ENCODE measurements at regions not wholly inside any gene's neighbourhood (a gene's known extent, or its start where the extent isn't known, plus 50 kb on each side); places are given as distances from the start of the nearest gene placed in this dataset. TPM values are rescaled to one million over a fixed set of nuclear protein-coding genes. Genes with fewer than 3 reads are reported as not detected.

- no peaks in the 10 kb centered on the region for H3K9me3 ChIP-seq (ENCODE audit: control insufficient read depth, insufficient read depth, low read length)
- H3K9ac ChIP-seq (ENCODE audit: low read depth, low read length) = no peak overlapping the region
- no peak overlapping the region for H3K14ac ChIP-seq (replicated peaks; ENCODE audit: low read depth, low read length)
- H2BK5ac ChIP-seq (ENCODE audit: low read depth, low read length, poor library complexity, severe bottlenecking) = no peak overlapping the region
- no peaks in the 10 kb centered on the region for H3K9me1 ChIP-seq (ENCODE audit: insufficient read depth, low read length)
- H3K23ac ChIP-seq (ENCODE audit: low read depth, low read length) = no peak overlapping the region
- H3K4ac ChIP-seq (ENCODE audit: low read depth, low read length) = no peak overlapping the region
- no peak overlapping the region for H3K4me2 ChIP-seq (ENCODE audit: low read depth, low read length)
- no peaks in the 10 kb centered on the region for H3K27me3 ChIP-seq (ENCODE audit: control insufficient read depth, insufficient read depth, low read length)
- no peak overlapping the region for H3K18ac ChIP-seq (ENCODE audit: low read depth, low read length)
- no peak overlapping the region for H2AFZ ChIP-seq (replicated peaks; ENCODE audit: low read length, poor library complexity)
- H3K4me1 ChIP-seq (ENCODE audit: control insufficient read depth, insufficient read depth, low read length) = no peaks in the 10 kb centered on the region
- H2AK5ac ChIP-seq (ENCODE audit: low read depth, low read length) = no peak overlapping the region
- H4K91ac ChIP-seq (ENCODE audit: insufficient read depth, low read depth, low read length) = no peak overlapping the region
- no peak overlapping the region for H2AK9ac ChIP-seq (replicated peaks; ENCODE audit: low read depth, low read length, poor library complexity)
- H2BK120ac ChIP-seq (ENCODE audit: low read depth, low read length) = no peak overlapping the region
- DNase-seq (no peak), ATAC-seq (ENCODE audit: low read depth) (no peak)
- H2BK20ac ChIP-seq (ENCODE audit: low read depth, low read length) = no peak overlapping the region
- dilution Hi-C loops (cut with HindIII; ENCODE audit: low sequenced_read_pairs, unreplicated experiment) (no loop called here), in situ Hi-C loops (cut with MboI; ENCODE audit: low sequenced_read_pairs) (no loop called here), intact Hi-C loops (cut with micrococcal nuclease) (no loop called here)
- ChIA-PET POLR2A (ENCODE audit: unreplicated experiment) (no interaction called here), CTCF (interaction anchor here (0.7 kb wide), 1 partner anchor 16 kb away, joined by 3 read pairs; no protein-coding TSS in a partner anchor)
- BruUV-seq (replicated peaks) = no TSS peak
- no peak overlapping the region for H3K27ac ChIP-seq (ENCODE audit: insufficient read depth, low read length)
- no CpG with 5 or more reads among the region's 2 CpGs for WGBS, 2 experiments (ENCODE audit: extremely low coverage in 2 of 2, insufficient read length in 1 of 2)
- H3K4me3 ChIP-seq (ENCODE audit: insufficient read depth, low read depth, low read length) = no peak overlapping the region
- no peak overlapping the region for H2BK15ac ChIP-seq (ENCODE audit: low read depth, low read length)
- no peaks in the 10 kb centered on the region for H3K36me3 ChIP-seq (ENCODE audit: control insufficient read depth, insufficient read depth, low read length)
- H3K56ac ChIP-seq (ENCODE audit: extremely low read depth, insufficient read depth, low read length) = no peak overlapping the region
- H4K8ac ChIP-seq (ENCODE audit: low read depth in 2 of 2, low read length in 2 of 2) = no peak overlapping the region
- no peak for TF ChIP-seq CHD1 (IDR thresholded peaks at IDR 0.05; ENCODE audit: low read depth, low read length)
- no peak for TF ChIP-seq BHLHE40 (IDR thresholded peaks at IDR 0.05; ENCODE audit: low read depth, low read length)
- TF ChIP-seq MXI1 (IDR thresholded peaks at IDR 0.05; ENCODE audit: borderline replicate concordance, low read depth, low read length) = no peak
- no peak for TF ChIP-seq FOS (IDR thresholded peaks at IDR 0.05; ENCODE audit: low read depth, low read length)
- no peak for TF ChIP-seq SMC3 (IDR thresholded peaks at IDR 0.05; ENCODE audit: low read depth, low read length)
- H3K79me1 ChIP-seq (ENCODE audit: low read depth in 1 of 2, low read length in 2 of 2) = no peaks in the 10 kb centered on the region
- no peak overlapping the region for H4K5ac ChIP-seq (ENCODE audit: low read depth, low read length)
- no peaks in the 10 kb centered on the region for H4K20me1 ChIP-seq (ENCODE audit: insufficient read depth, low read length)
These were observed 57.3 kb upstream of the SLC35B3 start for GRCh38 chr6:8492536-8493133.

Small RNA genes in the stretch of these regions (microRNA-seq; reads per million reads assigned to microRNA genes)
- gene RF02101 (ENCODE audit: insufficient read depth, insufficient read length) = not detected
- gene RNU6ATAC21P (ENCODE audit: insufficient read depth, insufficient read length) = not detected

Small RNA genes in the stretch of these regions (small RNA-seq; reads per million reads assigned to genes)
- 0 reads per million in 5 experiments for gene RF02101
- gene RNU6ATAC21P = 0 reads per million in 5 experiments
